WTC11 (cell line): ENCODE measurements at regions not wholly inside any gene's neighbourhood (a gene's known extent, or its start where the extent isn't known, plus 50 kb on each side); places are given as distances from the start of the nearest gene placed in this dataset.

ENCODE experiments used
- ATAC-seq: fragments of 200-7000 bp; cut with Tn5 transposase; 2 replicates; pipeline ENCODE4 v1.10.0; 2021; ENCODE audit warnings: mild to moderate bottlenecking, moderate library complexity
- CTCF ChIA-PET: fragments of 300-600 bp; sonication (Branson Sonifier 250); formaldehyde crosslinking; loops from one replicate; lab custom pipeline; 2021; ENCODE audit warnings: antibody characterized with exemption; lab: Charles Lee
- POLR2A ChIA-PET: fragments of 350-600 bp; sonication (Branson Sonifier 250); formaldehyde crosslinking; loops from one replicate; lab custom pipeline; 2021; ENCODE audit warnings: antibody characterized with exemption; lab: Charles Lee
- DNase-seq: peaks from one replicate; pipeline ENCODE4 v3.0.0; 2021; ENCODE audit warnings: low spot score
- H3K27ac Mint-ChIP-seq: 2 replicates; pipeline ENCODE4 v1.8.0; 2021; ENCODE audit warnings: mixed read lengths
- H3K27me3 Mint-ChIP-seq: 2 replicates; pipeline ENCODE4 v1.8.0; 2021; ENCODE audit warnings: low read depth, mild to moderate bottlenecking, moderate library complexity, mixed read lengths
- H3K36me3 Mint-ChIP-seq: 2 replicates; pipeline ENCODE4 v1.8.0; 2021; ENCODE audit warnings: mixed read lengths
- H3K4me1 Mint-ChIP-seq: 2 replicates; pipeline ENCODE4 v1.8.0; 2022; ENCODE audit warnings: mixed read lengths
- H3K4me3 Mint-ChIP-seq: 2 replicates; pipeline ENCODE4 v1.8.0; 2021; ENCODE audit warnings: mild to moderate bottlenecking, moderate library complexity, mixed read lengths
- H3K9me3 Mint-ChIP-seq: 2 replicates; pipeline ENCODE4 v1.8.0; 2021; ENCODE audit warnings: mixed read lengths
- ESRRA ChIP-seq: sonication (generic); formaldehyde crosslinking; IDR thresholded peaks from 2 replicates; pipeline ENCODE4 v1.8.1; 2022; ENCODE audit warnings: mild to moderate bottlenecking, missing genetic modification reagents, borderline replicate concordance
- GTF2I ChIP-seq: fragments of 250-450 bp; sonication (Bioruptor Pico); conservative IDR thresholded peaks from 2 replicates; pipeline ENCODE4 v1.4.0; 2021; ENCODE audit warnings: mild to moderate bottlenecking
- HMGA2 ChIP-seq: fragments of 250-450 bp; sonication (Bioruptor Pico); IDR thresholded peaks from 2 replicates; pipeline ENCODE4 v1.4.0; 2021; ENCODE audit warnings: mild to moderate bottlenecking, moderate library complexity
- JAZF1 ChIP-seq: fragments of 250-450 bp; sonication (Bioruptor Pico); IDR thresholded peaks from 2 replicates; pipeline ENCODE4 v1.9.0; 2021; ENCODE audit warnings: moderate library complexity, mild to moderate bottlenecking, inconsistent platforms
- NFYB ChIP-seq: sonication (generic); formaldehyde crosslinking; conservative IDR thresholded peaks from 2 replicates; pipeline ENCODE4 v1.8.0; 2022; ENCODE audit warnings: low read depth, missing genetic modification reagents
- NR3C1 ChIP-seq: sonication (generic); formaldehyde crosslinking; conservative IDR thresholded peaks from 2 replicates; pipeline ENCODE4 v1.8.1; 2023; ENCODE audit warnings: low read depth, mild to moderate bottlenecking, missing genetic modification reagents
- OVOL2 ChIP-seq: fragments of 250-450 bp; sonication (Bioruptor Pico); IDR thresholded peaks from 2 replicates; pipeline ENCODE4 v1.9.0; 2021; ENCODE audit warnings: mild to moderate bottlenecking, borderline replicate concordance
- PRRX2 ChIP-seq: fragments of 250-450 bp; sonication (Bioruptor Pico); IDR thresholded peaks from 2 replicates; pipeline ENCODE4 v1.8.0; 2021; ENCODE audit warnings: mild to moderate bottlenecking
- RELA ChIP-seq: sonication (generic); formaldehyde crosslinking; IDR thresholded peaks from 2 replicates; pipeline ENCODE4 v1.8.1; 2022; ENCODE audit warnings: missing genetic modification reagents, mild to moderate bottlenecking, borderline replicate concordance
- RORB ChIP-seq: fragments of 250-450 bp; sonication (Bioruptor Pico); IDR thresholded peaks from 2 replicates; pipeline ENCODE4 v1.9.0; 2021; ENCODE audit warnings: mild to moderate bottlenecking
- USF1 ChIP-seq: sonication (generic); formaldehyde crosslinking; IDR thresholded peaks from 2 replicates; pipeline ENCODE4 v1.8.0; 2022; ENCODE audit warnings: mild to moderate bottlenecking, missing genetic modification reagents
- USF2 ChIP-seq: sonication (generic); formaldehyde crosslinking; IDR thresholded peaks from 2 replicates; pipeline ENCODE4 v1.8.1; 2023; ENCODE audit warnings: mild to moderate bottlenecking, missing genetic modification reagents, moderate library complexity
- ZNF396 ChIP-seq: fragments of 250-450 bp; sonication (Bioruptor Pico); IDR thresholded peaks from 2 replicates; pipeline ENCODE4 v1.8.0; 2021; ENCODE audit warnings: mild to moderate bottlenecking, moderate library complexity, borderline replicate concordance
- ZNF416 ChIP-seq: fragments of 250-450 bp; sonication (Bioruptor Pico); IDR thresholded peaks from 2 replicates; pipeline ENCODE4 v1.9.0; 2021; ENCODE audit warnings: mild to moderate bottlenecking, inconsistent platforms
- TF ChIP-seq, protein P1 (sequence below): fragments of 250-450 bp; sonication (Bioruptor Pico); IDR thresholded peaks from 2 replicates; pipeline ENCODE4 v2.1.2; 2022; ENCODE audit warnings: mild to moderate bottlenecking, moderate library complexity
- TF ChIP-seq, protein P2 (sequence below): sonication (generic); formaldehyde crosslinking; IDR thresholded peaks from 2 replicates; pipeline ENCODE4 v1.8.1; 2022; ENCODE audit warnings: mild to moderate bottlenecking, missing genetic modification reagents, moderate library complexity, borderline replicate concordance
- TF ChIP-seq, protein P3 (sequence below): sonication (generic); formaldehyde crosslinking; IDR thresholded peaks from 2 replicates; pipeline ENCODE4 v1.8.0; 2022; ENCODE audit warnings: mild to moderate bottlenecking, missing genetic modification reagents
- TF ChIP-seq, protein P4 (sequence below): sonication (generic); formaldehyde crosslinking; IDR thresholded peaks from 2 replicates; pipeline ENCODE4 v1.8.1; 2023; ENCODE audit warnings: mild to moderate bottlenecking, missing genetic modification reagents, moderate library complexity
- TF ChIP-seq, protein P5 (sequence below): sonication (generic); formaldehyde crosslinking; IDR thresholded peaks from 2 replicates; pipeline ENCODE4 v1.8.1; 2023; ENCODE audit warnings: mild to moderate bottlenecking, missing genetic modification reagents, borderline replicate concordance
- TF ChIP-seq, protein P6 (sequence below): sonication (generic); formaldehyde crosslinking; IDR thresholded peaks from 2 replicates; pipeline ENCODE4 v1.8.0; 2022; ENCODE audit warnings: mild to moderate bottlenecking, missing genetic modification reagents

DNA sequence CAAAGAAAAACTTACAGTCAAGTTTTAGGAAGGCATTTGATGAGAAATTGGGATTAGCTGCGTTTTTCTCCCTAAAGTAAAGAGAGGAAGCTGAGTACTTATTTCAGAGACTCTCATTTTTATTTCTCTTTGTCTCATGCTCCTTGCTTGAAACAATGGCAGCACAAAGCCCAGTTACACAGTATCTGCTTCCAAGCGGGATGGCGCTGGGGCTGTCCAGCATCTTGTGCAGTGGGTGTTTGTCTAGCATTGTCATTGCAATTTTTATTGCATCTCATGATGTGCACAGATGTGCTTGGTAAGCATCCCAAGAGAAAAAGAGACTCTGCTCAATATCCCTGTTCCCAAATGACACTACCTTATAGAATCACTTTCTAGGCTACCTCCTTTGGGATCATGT lies 102.8 kb upstream of the ZNF521 start:
- DNase-seq (no peak), ATAC-seq (no peak)
- TF ChIP-seq NFYB (CRISPR knock-in tag), result no peak
- no peaks in the 10 kb centered on the region; the same call in 1 of the 2 replicates for H3K27me3 Mint-ChIP-seq
- peaks cover 6% of the 10 kb centered on the region for H3K36me3 Mint-ChIP-seq
- POLR2A ChIA-PET, result no interaction called here
- peaks cover 8% of the 10 kb centered on the region for H3K4me1 Mint-ChIP-seq
- CTCF ChIA-PET, result no interaction called here
- no peak overlapping the region for H3K27ac Mint-ChIP-seq
- peaks cover 25% of the 10 kb centered on the region for H3K9me3 Mint-ChIP-seq
- H3K4me3 Mint-ChIP-seq, result no peak overlapping the region

- ChIA-PET POLR2A (no interaction called here), CTCF (no interaction called here)
- ATAC-seq (no peak), DNase-seq (no peak)
- peaks cover 8% of the 10 kb centered on the region for H3K4me1 Mint-ChIP-seq
- peaks cover 26% of the 10 kb centered on the region for H3K9me3 Mint-ChIP-seq
- no peak overlapping the region for H3K27ac Mint-ChIP-seq
- H3K36me3 Mint-ChIP-seq, result peaks cover 6% of the 10 kb centered on the region
- TF ChIP-seq ZNF396 (CRISPR knock-in tag) (no peak), PRRX2 (CRISPR knock-in tag) (no peak), HMGA2 (CRISPR knock-in tag) (no peak), NFYB (CRISPR knock-in tag) (no peak), RELA (no peak), RORB (CRISPR knock-in tag) (no peak), NR3C1 (CRISPR knock-in tag) (no peak)
- H3K4me3 Mint-ChIP-seq, result no peak overlapping the region
- H3K27me3 Mint-ChIP-seq, result no peaks in the 10 kb centered on the region; the same call in 1 of the 2 replicates
Measured at GRCh38 chr18:25454270-25454659, 102.3 kb upstream of the ZNF521 start.

DNA sequence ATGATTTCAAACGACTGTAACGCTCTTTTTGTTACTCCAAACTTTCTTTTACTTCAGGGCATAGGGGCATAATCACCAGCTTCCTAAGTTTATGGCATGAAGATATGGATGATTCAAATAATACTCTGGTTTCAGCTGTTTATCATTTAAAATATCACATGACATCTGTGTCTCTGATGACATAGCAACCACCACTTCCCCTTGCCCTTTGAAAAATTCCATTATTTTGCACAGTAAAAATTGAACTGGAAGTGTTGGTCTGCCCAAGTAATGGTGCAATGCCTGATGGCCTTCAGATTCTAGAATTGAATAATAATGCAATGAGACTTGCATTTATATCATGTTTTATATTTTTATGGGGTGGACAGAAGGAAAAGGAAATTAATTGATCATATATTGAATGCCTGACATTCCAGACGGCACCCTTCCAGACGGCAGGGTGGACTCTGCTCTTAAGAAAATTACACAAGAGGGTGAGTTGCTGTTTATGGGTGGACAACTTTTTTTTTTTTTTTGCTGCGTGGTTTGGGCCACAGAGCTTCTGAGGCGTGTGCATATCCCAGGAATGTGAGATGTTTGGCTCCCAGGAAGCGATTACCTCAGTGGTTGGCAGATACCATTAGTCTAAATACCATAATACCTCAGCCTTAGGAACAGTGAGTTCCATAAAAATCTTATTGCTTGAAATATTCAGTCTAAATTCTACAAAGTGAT lies 101.7 kb upstream of the ZNF521 start:
- H3K4me3 Mint-ChIP-seq, result no peak overlapping the region
- no peak for TF ChIP-seq ZNF416 (CRISPR knock-in tag)
- no peak for TF ChIP-seq NR3C1 (CRISPR knock-in tag)
- TF ChIP-seq, protein P1, sequence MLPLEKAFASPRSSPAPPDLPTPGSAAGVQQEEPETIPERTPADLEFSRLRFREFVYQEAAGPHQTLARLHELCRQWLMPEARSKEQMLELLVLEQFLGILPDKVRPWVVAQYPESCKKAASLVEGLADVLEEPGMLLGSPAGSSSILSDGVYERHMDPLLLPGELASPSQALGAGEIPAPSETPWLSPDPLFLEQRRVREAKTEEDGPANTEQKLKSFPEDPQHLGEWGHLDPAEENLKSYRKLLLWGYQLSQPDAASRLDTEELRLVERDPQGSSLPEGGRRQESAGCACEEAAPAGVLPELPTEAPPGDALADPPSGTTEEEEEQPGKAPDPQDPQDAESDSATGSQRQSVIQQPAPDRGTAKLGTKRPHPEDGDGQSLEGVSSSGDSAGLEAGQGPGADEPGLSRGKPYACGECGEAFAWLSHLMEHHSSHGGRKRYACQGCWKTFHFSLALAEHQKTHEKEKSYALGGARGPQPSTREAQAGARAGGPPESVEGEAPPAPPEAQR (CRISPR knock-in tag), result no peak
- TF ChIP-seq ESRRA (CRISPR knock-in tag), result no peak
- TF ChIP-seq, protein P2, sequence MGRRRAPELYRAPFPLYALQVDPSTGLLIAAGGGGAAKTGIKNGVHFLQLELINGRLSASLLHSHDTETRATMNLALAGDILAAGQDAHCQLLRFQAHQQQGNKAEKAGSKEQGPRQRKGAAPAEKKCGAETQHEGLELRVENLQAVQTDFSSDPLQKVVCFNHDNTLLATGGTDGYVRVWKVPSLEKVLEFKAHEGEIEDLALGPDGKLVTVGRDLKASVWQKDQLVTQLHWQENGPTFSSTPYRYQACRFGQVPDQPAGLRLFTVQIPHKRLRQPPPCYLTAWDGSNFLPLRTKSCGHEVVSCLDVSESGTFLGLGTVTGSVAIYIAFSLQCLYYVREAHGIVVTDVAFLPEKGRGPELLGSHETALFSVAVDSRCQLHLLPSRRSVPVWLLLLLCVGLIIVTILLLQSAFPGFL, result no peak
- TF ChIP-seq, protein P3, sequence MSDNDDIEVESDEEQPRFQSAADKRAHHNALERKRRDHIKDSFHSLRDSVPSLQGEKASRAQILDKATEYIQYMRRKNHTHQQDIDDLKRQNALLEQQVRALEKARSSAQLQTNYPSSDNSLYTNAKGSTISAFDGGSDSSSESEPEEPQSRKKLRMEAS, result no peak
- TF ChIP-seq, protein P4, sequence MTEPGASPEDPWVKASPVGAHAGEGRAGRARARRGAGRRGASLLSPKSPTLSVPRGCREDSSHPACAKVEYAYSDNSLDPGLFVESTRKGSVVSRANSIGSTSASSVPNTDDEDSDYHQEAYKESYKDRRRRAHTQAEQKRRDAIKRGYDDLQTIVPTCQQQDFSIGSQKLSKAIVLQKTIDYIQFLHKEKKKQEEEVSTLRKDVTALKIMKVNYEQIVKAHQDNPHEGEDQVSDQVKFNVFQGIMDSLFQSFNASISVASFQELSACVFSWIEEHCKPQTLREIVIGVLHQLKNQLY (CRISPR knock-in tag), result no peak
- TF ChIP-seq, protein P5, sequence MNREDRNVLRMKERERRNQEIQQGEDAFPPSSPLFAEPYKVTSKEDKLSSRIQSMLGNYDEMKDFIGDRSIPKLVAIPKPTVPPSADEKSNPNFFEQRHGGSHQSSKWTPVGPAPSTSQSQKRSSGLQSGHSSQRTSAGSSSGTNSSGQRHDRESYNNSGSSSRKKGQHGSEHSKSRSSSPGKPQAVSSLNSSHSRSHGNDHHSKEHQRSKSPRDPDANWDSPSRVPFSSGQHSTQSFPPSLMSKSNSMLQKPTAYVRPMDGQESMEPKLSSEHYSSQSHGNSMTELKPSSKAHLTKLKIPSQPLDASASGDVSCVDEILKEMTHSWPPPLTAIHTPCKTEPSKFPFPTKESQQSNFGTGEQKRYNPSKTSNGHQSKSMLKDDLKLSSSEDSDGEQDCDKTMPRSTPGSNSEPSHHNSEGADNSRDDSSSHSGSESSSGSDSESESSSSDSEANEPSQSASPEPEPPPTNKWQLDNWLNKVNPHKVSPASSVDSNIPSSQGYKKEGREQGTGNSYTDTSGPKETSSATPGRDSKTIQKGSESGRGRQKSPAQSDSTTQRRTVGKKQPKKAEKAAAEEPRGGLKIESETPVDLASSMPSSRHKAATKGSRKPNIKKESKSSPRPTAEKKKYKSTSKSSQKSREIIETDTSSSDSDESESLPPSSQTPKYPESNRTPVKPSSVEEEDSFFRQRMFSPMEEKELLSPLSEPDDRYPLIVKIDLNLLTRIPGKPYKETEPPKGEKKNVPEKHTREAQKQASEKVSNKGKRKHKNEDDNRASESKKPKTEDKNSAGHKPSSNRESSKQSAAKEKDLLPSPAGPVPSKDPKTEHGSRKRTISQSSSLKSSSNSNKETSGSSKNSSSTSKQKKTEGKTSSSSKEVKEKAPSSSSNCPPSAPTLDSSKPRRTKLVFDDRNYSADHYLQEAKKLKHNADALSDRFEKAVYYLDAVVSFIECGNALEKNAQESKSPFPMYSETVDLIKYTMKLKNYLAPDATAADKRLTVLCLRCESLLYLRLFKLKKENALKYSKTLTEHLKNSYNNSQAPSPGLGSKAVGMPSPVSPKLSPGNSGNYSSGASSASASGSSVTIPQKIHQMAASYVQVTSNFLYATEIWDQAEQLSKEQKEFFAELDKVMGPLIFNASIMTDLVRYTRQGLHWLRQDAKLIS, result no peak
- no peak for TF ChIP-seq OVOL2 (CRISPR knock-in tag)
- no peak for TF ChIP-seq USF1 (CRISPR knock-in tag)
- no peak for TF ChIP-seq JAZF1 (CRISPR knock-in tag)
- TF ChIP-seq USF2 (CRISPR knock-in tag), result no peak
- TF ChIP-seq GTF2I (CRISPR knock-in tag), result no peak
- TF ChIP-seq, protein P6, sequence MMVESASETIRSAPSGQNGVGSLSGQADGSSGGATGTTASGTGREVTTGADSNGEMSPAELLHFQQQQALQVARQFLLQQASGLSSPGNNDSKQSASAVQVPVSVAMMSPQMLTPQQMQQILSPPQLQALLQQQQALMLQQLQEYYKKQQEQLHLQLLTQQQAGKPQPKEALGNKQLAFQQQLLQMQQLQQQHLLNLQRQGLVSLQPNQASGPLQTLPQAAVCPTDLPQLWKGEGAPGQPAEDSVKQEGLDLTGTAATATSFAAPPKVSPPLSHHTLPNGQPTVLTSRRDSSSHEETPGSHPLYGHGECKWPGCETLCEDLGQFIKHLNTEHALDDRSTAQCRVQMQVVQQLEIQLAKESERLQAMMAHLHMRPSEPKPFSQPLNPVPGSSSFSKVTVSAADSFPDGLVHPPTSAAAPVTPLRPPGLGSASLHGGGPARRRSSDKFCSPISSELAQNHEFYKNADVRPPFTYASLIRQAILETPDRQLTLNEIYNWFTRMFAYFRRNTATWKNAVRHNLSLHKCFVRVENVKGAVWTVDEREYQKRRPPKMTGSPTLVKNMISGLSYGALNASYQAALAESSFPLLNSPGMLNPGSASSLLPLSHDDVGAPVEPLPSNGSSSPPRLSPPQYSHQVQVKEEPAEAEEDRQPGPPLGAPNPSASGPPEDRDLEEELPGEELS, result no peak
- peaks cover 8% of the 10 kb centered on the region for H3K4me1 Mint-ChIP-seq
- DNase-seq (no peak), ATAC-seq (no peak)
- CTCF ChIA-PET, result no interaction called here
- H3K27ac Mint-ChIP-seq, result no peak overlapping the region
- peaks cover 31% of the 10 kb centered on the region for H3K9me3 Mint-ChIP-seq
- H3K27me3 Mint-ChIP-seq, result no peaks in the 10 kb centered on the region; the same call in 1 of the 2 replicates
- POLR2A ChIA-PET, result no interaction called here
- peaks cover 6% of the 10 kb centered on the region for H3K36me3 Mint-ChIP-seq
